Cardiac septum (tissue), 1 donor: ENCODE measurements at regions not wholly inside any gene's neighbourhood (a gene's known extent, or its start where the extent isn't known, plus 50 kb on each side); places are given as distances from the start of the nearest gene placed in this dataset.
A peak's percentile ranks its signal among the peaks of the same experiment; 100 is the strongest.

Source experiments
- DNase-seq: peaks from one replicate; pipeline ENCODE4 v3.0.0-alpha.2; 2020; ENCODE audit warnings: low spot score
- intact Hi-C: fragments of 100-400 bp; cut with DNase I; formaldehyde crosslinking; loops from one replicate; pipeline ENCODE4 v1.14.0; 2022
- donor health status: DM: no; HTN: no; CAD: no.

GRCh38 chr22:49598338-49598737, 229.3 kb downstream of the BRD1 start:
- peak; percentile 43 for DNase-seq
- intact Hi-C loops, result no loop called here

DNA sequence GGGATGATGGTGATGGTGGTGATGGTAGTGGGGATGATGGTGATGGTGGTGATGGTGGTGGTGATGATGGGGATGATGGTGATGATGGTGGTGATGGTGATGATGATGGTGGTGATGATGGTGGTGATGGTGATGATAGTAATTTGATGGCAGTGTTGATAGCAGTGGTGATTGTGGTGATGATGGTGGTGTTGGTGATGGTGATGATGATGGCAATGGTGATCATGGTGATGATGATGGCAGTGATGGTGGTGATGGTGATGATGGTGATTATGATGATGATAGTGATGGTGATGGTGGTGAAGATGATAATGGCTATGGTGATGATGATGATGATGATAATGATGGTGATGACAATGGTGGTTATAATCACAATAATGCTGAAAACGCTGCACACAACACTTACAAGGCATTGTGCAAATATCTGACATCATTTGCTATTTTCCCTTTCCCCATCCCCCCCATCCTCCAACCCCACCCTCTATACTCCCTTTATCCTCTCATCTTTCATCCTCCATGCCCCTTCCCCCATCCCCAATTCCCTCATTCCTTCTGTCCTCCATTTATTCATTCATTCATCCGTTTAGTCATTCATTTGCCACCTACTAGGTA, 230.1 kb downstream of the BRD1 start:
- DNase-seq, result no peak
- intact Hi-C loops, result no loop called here

DNA sequence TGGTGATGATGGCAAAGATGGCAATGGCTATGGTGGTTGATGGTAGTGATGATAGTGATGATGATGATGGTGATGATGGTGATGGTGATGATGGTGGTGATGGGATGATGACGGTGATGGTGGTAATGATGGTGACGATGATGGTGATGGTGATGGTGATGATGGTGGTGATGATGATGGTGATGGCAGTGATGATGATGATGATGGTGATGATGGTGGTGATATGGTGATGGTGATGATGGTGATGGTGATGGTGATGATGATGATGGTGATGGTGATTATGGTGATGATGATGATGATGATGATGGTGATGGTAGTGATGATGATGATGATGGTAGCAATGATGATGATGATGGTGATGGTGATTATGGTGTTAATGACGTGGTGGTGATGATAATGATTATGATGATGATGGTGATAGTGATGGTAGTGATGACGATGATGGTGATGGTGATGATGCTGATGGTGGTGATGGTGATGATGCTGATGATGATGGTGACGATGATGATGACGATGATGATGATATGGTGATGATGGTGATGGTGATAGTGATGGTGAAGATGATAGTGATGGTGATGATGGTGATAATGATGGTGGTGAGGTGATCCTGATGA, 232.1 kb downstream of the BRD1 start:
- intact Hi-C loops, result no loop called here
- DNase-seq, result no peak

- intact Hi-C loops, result no loop called here
- DNase-seq, result peak; percentile 70
Observed at GRCh38 chr22:49594078-49594477, 233.6 kb downstream of the BRD1 start.

DNA sequence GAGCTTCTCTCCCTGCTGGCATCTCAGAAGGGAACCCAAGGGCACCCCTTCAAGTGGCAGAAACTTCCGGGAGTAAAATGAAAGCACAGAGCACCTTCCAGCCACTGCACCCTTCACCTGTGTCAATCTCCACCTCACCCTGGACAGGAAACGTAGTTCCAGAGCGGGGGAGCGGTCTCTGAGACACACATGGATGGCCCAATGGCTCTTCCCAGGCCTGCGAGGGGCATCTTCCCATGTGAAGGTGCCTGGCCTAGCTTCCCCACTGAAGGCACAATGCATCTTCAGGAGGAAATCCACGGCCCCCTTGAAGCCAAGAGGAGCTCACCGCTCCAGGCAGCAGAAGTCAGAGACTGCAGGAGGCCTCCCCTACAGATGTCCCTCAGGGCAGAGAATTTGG, 234.2 kb downstream of the BRD1 start:
- intact Hi-C loops, result no loop called here
- DNase-seq, result peak; percentile 54

GRCh38 chr22:49592780-49593501, 234.7 kb downstream of the BRD1 start:
- intact Hi-C loops, result no loop called here
- DNase-seq, result peak; percentile 62

DNA sequence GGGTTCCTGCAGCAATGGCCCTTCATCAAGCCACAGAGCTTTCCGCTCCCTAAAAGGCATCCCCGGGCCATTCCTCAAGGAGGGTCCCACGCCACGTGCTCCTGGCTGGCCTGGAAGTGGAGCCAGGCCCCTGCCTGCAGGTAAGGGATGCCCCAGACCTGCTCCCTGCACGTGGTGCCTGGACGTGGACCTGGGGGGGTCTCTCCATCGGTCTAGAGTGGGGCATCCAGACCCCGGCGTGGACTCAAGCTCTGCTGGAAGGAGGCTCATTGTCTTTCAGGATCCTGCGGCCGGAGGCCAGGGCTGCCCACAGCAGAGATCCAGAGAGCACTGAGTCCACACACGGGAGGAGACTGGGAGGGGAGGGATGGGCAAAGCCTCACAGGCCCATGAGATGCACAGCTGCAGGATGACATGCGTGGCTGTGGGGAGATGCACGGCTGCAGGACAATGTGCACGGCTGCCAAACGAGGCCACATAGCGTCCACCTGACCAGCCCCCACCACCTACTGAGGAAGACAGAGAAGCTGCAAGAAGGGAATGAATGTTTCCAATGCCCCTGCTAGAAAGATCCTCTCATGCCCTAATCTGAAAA, 236.7 kb downstream of the BRD1 start:
- intact Hi-C loops, result no loop called here

DNA sequence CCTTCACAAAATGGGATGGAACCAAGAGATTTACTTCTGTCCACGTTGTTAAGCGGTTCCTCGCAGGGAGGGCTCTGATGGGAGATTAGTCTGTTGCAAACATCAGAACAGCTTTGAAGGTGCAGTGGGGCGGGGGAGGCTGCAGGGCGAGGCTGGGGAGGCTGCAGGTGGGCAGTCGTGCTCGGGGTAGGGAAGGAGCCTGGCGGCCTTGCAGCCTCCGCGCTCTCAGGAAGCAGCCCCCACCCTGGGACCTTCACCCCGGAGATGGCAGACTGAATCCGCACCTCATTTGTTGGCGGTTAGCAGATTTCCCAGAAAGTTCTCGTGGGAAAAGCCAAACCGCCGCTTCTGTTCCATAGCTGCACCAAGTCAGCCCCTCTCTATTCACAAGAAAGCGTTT, 237.3 kb downstream of the BRD1 start:
- intact Hi-C loops, result no loop called here
- peak; percentile 41 for DNase-seq

More for the DNA sequence above, 236.7 kb downstream of the BRD1 start:
- DNase-seq, result peak; percentile 27

GRCh38 chr22:49589811-49590210, 237.9 kb downstream of the BRD1 start:
- no peak for DNase-seq
- intact Hi-C loops, result no loop called here

DNA sequence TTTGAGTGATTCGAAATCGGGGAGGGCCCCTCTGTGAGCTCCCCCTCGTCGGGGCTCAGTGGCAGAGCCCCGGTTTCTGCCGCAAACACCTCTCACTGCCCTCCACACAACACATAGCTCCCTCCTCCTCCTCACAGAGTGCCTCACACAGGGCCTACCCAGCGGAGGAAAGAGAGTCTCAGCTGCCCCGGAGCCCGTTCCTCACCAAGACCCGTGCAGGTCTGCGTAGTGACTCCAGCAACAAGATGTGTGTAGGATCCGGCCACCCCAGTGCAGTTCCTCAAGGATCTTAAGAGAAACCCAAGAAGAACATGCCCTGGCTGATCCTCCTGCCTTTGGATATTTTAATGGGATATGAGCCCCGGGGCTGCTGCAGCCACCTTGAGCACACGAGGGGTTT, 238.4 kb downstream of the BRD1 start:
- intact Hi-C loops, result no loop called here
- DNase-seq, result peak; percentile 43

GRCh38 chr22:49588739-49589138, 238.9 kb downstream of the BRD1 start:
- intact Hi-C loops, result no loop called here
- peak; percentile 51 for DNase-seq

DNA sequence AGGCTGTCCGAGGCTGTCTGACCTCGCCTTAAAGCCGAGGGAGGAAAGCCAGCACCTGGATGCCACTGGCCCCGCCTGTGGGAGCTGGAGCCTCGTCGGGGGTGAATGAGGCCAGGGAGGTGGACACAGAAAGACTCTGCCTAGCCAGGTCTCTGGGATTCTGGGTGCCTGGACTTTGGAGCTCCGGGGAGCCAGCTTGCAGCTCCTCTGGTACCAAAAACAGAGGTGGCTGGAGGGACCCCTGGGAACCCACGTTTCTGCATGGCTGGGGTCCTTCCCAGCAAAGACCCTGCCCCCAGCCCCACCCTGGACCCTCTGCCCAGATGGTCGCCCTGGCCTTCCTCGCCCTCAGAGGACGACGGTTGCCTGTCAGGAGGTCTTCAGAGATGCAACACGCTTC, 239.7 kb downstream of the BRD1 start:
- DNase-seq, result peak; percentile 59
- intact Hi-C loops, result no loop called here

GRCh38 chr22:49587421-49587820, 240.3 kb downstream of the BRD1 start:
- intact Hi-C loops, result no loop called here

GRCh38 chr22:49586873-49587272, 240.8 kb downstream of the BRD1 start:
- intact Hi-C loops, result no loop called here
- peak; percentile 70 for DNase-seq

More at GRCh38 chr22:49587421-49587820, 240.3 kb downstream of the BRD1 start:
- DNase-seq, result no peak

DNA sequence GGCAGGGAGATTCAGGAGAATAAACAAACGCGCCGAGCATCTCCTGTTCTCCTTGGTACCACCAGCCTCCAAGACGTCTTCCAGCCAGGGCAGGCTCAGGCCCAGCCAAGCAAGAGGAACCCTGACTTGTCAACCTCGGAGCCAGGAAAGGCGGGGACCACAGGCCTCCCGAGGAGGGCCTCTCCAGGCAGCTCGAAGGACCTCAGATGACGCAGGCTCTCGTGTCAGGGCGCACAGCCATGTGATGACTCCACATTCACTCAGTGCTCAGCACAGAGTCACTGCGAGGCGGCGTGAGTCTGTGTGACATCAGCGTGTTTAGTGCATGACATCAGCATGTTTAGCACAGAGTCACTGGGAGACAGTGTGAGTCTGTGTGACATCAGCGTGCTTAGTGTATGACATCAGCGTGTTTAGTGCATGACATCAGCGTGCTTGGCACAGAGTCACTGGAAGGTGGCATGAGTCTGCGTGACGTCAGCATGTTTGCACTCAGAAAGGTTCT, 241.4 kb downstream of the BRD1 start:
- intact Hi-C loops, result no loop called here

DNA sequence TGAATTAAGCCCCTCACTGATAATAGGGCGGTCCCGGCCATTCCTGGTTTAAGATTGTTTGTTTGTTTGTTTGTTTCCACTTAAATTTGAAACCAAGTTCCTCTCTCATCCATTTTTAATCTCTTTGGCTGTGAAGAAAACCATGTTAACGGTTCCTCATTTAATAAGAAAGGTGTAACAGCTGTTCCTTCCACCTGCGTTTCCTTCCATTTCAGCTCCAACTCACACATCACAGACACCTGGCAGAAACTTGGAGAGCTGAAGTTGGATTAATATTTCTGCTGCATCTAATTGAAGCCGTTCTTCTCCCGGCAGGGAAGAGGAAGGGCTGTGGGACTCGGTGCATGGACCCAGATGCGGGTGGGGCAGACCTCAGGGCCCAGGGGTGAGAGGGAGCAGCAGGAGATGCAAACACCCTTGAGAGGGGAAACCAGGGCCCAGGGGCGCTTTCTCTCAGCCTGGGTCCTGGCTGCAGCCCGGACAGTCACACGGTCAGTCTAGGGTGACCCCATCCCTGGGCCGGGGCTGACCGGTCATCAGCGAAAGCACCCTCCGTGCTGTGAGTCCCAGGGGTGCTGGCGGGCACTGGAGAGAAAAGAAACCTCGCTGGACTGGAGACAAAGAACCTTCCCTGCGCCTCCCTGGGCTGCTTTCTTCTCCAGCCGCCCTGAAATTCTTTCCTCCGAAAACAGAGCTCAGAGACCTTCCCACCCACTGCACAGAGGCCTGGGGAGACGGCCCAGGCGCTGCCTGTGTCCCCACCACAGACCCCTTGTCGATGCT, 242.0 kb downstream of the BRD1 start:
- intact Hi-C loops, result no loop called here
- DNase-seq, result no peak

More for the DNA sequence above, 241.4 kb downstream of the BRD1 start:
- DNase-seq, result peak; percentile 46

- intact Hi-C loops, result no loop called here
- DNase-seq, result no peak
Observed at GRCh38 chr22:49583886-49584505, 243.7 kb downstream of the BRD1 start.

- DNase-seq, result no peak
- intact Hi-C loops, result no loop called here
Observed at GRCh38 chr22:49583341-49583740, 244.3 kb downstream of the BRD1 start.

GRCh38 chr22:49582678-49583077, 245.0 kb downstream of the BRD1 start:
- intact Hi-C loops, result no loop called here
- DNase-seq, result no peak
